ENCODE measurements at regions not wholly inside any gene's neighbourhood (a gene's known extent, or its start where the extent isn't known, plus 50 kb on each side); places are given as distances from the start of the nearest gene placed in this dataset.
A peak's percentile ranks its signal among the peaks of the same experiment; 100 is the strongest.

DNA sequence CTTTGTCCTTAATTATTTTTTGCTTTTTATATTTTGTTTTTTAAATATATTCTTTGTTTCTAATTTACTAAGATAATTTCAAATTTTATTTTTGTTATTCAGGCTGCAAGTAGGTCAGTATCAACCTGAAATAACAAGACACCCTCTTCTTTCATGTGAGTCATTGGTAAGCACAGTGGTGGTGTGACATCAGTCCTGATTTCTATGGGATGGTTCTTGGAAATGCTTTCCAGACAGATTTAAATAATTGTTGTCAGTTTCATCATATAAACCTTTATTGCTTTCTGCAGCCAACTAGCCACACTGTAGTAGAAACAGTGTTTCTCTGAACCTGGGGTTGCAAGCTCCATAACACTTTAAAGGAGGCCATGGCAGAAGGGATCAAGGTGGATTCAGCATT lies 157.5 kb upstream of the C21orf91 start:
- DNase-seq = no peak

DNA sequence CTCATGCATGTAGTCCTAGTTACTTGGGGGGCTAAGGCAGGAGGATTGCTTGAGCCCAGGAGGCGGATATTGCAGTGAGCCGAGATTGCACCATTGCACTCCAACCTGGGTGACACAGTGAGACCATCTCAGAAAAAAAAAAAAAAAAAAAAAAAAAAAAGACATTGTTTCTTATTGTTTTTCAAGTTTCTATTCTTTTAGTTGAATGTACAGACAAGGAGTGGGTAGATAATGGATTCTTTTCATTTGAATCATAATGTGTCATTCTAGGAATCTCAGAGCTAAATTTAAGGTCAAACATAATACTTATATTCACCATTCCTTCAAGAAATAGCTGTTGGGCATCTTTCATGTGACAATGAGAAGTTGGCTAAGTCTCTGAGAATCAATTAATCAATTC lies 157.0 kb upstream of the C21orf91 start:
- no peak for DNase-seq

DNA sequence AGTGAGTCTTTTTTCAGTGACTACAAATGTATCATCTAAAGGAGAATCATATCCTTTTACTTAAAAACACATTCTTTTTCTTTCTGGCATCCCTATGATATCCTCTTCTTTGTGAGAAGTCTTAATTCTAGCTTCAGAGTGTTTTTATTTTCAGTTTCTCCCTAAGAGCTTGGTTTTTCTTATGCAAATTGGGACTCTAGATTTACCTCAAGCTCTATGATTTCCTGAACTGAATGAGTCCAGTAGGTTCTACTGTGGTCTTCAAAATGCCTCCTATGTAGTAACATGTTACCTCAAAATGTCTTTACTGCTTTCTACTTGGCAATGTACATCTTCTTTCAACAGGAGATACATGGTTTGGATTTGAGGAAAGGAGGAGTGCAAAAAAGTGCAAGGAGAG lies 148.2 kb upstream of the C21orf91 start:
- DNase-seq = no peak

DNA sequence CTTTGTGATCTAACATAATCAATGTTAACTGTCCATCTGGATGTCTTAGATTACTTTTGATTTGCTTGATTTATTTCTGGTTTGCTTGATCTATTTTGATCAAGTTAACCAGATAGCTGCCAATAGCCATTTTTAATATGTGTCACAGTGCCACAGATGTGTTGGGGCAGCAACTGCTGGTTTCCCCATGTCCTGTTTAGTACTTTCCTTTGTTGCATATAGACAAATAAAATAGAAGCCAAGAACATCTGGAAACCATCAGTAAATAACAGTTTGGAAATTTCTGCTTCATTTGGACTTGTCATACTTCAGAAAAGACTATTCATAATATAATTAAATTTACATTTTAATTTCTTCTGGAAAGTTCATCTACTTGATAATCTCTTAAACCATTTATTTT lies 145.6 kb upstream of the C21orf91 start:
- DNase-seq = no peak

DNA sequence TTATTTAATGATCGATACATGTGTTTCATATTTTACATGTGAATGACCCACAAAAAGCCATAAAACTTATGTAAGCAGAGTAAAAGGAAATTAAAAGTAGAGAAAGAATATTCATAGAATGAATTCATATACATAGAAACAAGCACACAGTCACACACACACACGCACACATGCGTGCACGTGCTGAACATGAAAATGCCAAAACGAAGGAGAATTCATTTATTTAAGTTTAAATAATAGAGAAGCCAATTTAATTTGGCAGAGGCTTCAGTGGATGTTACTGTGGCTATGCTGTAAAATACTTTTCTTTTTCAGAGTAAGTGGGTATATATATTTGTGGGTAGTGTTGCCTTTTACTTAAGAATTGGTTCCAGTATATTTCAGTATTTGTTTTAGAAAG lies 145.0 kb upstream of the C21orf91 start:
- no peak for DNase-seq

DNA sequence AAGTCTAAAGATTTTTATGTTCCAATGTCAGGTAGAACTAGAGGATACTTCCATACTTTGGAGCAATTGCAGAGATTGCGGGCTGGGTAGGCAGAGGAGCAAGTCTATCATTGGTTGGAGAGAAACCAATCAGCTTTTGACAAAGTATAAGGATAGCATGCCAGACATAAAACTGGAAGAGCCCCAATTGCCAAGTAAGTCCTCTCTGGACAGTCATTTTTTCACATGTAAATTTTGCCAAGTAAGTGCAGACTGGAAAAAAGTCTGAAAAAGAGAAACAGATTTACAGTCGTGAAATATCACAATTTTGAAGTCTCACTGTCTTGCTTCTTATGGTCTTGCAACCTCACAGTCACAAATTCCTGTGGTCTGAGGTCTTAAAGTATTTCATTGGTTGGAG lies 131.4 kb upstream of the C21orf91 start:
- no peak for DNase-seq

DNA sequence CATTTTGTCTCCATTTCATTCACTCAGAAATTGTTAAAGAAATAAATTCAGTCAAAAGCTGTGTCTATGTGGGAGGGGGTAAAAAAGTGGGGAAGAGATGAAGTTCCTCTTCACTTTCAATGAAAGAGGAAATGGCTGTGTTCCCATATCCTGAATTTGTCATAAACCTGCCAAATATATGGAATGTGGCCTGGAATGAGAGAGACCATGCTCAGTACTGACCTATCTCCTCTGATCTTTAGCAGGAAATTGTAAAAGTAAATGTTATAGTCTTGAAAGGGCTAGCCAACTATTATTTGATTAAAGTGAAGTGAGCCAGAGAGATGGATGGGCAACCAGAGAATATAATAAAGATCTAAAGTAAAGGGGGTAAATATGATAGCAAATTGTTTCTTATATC lies 130.3 kb upstream of the C21orf91 start:
- DNase-seq = no peak

DNA sequence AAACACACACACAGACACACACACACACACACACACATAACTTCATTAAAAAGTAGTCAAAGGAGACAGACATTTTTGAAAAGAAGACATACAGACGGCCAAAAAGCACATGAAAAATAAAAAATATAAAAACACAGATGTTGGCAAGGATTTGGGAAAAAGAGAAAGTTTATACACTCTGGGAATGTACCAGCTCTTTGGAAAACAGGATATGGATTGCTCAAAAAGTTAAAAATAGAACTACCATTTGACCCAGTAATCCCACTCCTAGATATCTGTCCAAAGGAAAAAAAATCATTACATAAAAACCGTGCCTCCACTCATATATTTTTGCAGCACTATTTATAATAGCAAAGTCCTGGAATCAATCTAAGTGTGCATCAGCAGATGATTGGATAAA lies 128.4 kb upstream of the C21orf91 start:
- DNase-seq = no peak

DNA sequence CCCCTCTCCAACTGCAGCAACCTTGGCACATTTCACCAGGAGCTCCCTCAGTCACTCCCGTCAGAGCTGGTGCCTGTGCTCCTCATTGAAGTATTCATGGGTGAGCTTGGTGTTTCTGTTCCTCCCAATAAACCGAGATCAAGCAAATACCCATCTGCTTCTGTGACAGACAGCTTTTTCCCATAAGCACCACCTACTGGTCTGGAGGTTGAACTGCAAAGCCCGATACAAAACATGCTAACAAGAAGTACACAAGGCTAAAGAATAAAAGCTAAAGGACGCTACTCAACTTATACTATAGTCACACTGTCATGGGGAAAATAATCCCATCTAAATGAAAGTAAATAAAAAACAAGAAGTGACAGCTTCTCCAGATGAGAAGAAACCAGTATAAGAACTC lies 111.9 kb upstream of the C21orf91 start:
- DNase-seq = no peak

DNA sequence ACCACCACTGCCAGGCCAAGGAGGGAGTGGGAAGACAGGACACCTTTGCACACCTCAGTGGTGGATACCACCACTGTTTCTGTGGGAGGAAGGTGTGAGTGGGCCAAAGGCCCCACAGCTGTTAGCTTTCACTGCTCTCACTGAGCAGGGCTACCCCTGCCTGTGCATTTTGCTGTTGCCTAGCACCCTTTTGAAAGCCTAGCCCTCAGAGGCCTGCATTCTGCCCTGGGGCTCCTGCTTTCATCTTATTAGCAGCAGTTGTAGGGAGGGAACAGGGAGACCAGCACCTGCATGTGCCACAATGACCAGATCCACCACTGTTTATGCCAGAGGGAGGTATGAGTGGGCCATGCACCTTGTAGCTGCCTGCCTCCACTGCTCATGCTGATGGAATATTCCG lies 110.9 kb upstream of the C21orf91 start:
- no peak for DNase-seq

DNA sequence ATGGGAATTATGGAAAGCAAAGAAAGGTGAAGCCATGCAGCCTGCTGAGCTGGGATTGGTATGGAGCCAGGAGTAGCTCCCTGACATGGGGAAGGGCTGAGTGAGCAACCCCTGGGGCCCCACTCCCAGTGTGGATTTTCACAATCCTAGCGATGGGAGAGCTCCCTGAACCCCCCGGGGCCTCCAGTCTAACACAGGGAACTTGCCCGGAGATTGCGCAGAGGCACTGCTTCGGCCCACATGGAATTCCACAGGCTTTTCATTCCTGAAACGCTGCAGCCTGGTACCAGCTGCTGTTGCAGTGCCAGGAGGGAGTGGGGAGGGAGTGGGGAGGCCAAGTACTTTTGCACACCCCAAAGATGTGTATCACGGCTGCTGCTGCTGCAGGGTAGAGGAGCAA lies 110.4 kb upstream of the C21orf91 start:
- no peak for DNase-seq

DNA sequence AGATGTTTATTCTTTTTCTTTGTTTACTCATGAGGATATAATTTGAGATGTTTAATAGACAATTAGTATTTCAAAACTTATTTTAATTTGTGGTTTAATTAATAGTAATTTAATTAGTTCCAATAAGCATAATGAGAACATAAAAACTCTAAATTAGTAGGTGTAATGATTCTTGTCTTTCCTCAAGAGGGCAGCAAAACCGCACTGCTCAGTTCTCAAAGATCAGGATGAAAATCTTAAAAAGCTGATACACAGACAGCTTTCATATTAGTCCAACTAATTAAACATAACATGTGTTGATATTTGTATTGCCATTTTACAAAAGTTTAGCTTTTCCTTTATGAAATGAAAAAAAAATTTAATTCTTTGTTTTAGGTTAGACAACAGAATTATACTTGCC lies 106.7 kb upstream of the C21orf91 start:
- DNase-seq = no peak

DNA sequence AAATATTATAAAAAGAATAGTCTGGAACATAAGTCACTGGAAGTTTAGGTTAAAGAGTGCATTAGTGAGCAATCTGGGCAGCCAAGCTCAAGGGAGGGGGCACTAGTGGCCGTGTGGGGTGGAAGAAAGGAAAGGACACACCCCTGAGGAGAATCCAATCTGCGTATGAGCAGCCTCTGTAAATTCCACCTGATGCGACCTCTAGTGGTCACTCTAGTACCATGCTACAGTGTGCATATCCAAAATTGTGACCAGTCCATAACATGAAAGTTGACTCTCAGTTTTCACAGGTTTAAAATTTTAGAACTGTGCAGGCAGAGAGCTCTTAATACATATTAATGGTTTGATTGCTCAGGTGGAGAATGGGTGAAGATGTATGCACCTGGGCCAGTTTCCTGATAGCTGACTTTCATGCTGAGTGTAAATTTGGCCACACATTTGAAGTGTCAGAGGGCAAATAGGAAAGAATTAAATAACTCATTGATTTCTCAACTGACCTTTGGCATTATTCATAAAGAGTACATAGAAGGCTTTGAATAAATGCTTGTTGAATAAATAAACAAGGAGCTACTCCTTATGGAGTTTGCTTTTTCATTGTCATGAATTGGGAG lies 105.9 kb upstream of the C21orf91 start:
- peak; percentile 3 for DNase-seq

DNA sequence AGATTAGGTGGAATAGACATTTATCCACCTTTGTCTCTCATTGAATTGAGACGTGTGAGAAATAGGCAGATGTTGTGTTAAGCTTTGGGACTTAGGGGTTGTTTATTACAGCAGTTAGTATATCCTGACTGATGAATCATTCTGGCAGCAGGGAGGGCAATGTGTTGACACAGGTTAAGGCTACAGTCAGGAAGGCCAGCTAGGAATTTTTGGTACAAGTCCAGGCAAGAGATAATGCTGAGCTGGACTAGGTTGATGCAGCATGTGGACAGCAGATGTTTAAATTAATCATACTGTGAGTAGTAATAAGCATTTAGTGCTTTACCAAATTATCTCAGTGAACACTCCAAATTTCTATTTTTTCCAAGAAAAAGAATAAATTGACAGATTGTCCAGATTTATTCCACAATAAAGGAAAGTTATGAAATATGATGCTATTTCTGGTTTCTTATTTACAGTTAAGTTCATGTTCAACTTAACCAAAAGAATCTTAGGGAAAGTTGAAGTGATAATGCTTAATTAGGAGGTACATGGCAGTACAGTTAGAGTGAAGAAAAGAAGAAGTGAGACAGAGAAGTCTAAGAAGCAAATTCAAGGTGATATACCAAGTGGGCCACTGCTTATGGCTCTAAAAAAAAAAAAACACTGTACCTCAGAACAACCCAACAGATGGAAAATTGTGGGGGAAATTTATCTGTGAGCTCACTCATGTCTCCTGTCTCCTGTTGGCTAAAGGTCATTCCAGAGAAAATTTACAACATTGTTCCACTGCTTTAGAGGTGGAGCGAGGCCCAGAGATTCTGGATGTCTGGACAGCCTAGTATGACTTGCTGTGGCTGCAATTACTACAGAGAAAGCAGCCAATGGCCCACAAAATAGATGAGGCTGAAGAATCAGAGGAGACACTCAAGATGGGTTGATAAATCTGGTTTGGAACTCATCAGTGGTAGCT lies 102.7 kb upstream of the C21orf91 start:
- no peak for DNase-seq

DNA sequence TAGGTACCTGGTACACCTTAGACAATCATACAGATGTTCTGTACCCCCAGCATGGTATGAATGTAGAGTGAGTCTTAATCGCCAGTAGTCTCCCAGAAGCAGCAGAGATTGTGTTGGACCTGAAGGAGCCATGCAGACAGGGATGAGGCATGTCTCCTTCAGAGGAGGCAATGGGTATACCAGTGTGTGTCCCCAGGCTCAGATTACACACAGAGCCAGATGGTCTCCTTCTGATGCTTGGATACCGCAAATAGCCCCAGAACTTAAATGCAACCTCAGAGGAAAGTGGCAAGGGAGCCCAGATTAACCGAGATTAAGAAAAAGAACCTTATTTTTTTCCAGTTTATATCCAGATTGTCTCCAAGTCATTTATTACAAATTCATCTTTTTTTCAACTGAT lies 96.8 kb upstream of the C21orf91 start:
- DNase-seq = no peak

DNA sequence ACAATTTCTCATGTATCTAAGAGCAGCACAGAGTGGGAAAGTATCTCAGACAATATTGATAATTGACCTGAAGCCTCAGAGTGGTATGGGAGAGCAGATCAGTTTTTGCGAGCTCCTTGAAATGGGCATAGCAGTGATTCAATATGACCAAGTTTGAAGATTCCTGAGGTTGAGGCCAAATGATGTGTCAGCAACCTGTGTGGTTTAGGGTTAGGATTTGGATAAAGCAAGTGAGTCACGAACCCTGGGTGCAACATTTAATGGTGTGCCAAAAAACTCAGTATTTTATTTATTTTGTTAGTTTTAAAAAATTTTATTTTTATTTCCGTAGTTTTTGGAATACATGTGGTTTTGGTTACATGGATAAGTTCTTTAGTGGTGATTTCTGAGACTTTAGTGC lies 92.5 kb upstream of the C21orf91 start:
- DNase-seq = no peak

DNA sequence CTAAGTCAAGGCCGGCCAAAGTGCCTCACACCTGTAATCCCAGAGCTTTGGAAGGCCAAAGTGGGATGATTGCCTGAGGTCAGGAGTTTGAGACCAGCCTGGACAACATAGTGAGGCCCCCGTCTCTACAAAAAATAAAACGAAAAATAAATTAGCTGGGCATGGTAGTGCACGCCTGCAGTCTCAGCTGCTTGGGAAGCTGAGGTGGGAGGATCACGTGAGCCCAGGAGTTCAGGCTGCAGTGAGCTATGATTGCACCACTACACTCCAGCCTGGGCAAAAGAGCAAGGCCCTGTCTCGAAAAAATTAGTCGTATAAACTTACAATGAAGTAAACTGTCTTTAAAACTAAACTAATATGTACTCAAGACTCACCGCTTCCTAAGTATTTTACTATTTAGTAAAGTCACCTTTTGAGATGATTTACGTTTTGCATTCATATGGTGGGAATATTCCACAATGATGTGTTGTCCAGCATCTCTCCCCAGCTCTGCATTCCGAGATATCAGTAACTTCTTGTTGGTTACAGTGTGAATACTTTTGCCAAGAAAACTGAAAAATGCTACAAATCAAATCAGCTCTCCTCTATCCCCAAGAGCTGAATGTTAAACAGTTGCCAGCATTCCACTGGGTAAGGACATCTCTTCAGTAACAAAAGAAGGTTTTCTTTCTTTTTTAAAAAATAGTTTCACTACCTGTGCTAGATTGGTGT lies 84.9 kb upstream of the C21orf91 start:
- DNase-seq = no peak

DNA sequence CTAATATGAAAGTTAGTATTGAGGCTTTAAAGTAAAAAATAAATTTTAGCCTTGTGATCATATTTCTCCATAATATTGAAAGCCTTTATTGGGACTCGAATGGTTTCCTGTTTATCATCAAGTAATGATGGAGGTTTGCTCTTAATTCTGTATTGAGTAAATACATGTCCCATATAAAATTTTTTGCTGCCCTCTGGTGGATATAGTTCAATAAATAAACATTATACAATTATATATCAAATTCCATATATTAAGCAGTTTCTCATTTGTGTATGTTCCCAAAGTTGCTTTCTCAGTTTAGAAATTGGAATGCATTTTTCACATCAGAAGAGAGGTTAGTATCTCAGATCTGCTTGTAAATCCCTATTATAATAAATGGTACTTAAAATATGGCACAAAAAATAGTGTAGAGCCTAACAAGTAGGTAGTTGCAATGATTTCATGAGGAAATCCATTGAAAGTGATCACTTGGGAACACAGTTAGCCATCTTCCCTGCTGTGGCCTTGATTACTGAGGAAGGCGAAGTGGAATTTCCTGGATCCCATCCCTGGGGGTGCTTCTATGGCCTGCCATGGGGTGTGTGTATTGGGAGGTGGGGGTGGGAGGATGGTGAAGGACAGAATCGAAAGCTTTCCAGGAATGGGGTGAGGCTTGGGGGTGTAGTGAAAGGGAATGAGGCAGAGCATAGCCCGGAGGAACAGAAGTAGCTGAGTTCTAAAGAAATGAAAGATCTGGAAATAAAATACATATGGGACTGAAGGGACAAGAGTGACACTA lies 84.1 kb upstream of the C21orf91 start:
- no peak for DNase-seq

DNA sequence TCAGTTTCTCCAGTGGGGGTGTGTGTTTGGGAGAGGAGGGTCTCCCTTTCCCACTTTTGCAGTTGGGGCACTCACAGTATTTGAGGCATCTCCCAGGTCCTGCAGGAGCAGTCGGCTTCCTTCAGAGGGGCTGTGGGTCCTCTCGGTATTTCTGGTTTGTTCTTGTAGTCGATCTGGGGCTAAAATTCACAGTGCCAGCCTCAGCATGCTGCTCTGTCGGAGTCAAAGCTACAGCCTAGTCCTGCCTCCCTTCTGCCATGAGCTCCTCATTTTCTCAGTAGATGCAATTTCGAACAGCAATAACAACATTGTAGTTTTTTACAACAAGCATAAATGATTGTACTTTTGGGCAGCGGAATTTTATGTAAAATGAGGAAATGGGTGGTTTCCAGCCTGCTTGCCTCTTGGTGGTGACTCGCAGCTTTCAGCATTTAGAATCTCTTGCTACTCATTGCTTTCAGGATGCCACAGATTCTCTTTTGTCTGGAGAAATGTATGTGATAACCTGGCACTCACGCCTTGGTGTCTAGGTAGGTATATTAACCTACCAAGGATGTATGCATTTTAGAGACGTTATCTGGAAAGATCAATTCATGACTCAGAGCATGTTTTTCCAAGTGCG lies 82.4 kb upstream of the C21orf91 start:
- no peak for DNase-seq

DNA sequence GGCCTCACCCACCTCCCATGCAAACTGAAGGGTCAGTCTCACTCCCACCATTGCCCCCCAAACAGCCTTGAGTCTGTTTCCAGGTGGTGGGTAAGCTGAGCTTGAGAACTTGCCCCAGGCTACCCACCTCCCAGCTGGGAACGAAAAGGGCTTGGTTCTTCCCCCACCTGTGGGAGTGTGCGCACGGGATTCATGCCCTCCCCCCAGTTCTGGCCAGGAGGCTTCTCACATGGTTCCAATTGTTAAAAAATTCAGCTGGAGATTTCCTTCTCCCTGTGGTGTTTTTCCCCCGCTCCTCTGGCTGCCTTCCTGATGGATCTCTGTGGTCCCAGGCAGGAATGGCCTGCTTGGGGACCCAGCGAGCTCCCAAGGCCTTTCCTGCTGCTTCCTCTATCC lies 81.8 kb upstream of the C21orf91 start:
- DNase-seq = no peak

DNA sequence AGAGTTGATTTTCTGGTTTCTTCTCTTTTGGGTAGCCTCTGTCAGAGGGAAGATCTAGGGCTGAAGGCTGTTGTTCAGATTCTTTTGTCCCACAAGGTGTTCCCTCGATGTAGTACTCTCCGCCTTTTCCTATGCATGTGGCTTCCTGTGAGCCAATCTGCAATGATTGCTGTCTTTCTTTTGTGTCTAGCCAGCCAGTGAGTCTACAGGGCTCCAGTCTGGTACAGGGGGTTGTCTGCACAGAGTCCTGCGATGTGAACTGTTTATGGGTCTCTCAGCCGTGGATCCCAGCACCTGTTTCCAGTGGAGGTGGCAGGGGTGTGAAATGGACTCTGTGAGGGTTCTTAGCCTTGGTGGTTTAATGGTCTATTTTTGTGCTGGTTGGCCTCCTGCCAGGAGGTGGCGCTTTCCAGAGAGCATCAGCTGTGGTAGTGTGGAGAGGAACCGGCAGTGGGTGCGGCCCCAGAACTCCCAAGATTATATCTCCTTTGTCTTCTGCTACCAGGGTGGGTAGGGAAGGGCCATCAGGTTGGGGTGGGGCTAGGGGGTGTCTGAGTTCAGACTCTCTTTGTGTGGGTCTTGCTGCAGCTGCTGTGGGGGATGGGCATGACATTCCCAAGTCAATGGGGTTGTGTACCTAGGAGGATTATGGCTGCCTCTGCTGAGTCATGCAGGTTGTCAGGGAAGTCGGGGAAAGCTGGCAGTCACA lies 81.3 kb upstream of the C21orf91 start:
- DNase-seq = no peak

DNA sequence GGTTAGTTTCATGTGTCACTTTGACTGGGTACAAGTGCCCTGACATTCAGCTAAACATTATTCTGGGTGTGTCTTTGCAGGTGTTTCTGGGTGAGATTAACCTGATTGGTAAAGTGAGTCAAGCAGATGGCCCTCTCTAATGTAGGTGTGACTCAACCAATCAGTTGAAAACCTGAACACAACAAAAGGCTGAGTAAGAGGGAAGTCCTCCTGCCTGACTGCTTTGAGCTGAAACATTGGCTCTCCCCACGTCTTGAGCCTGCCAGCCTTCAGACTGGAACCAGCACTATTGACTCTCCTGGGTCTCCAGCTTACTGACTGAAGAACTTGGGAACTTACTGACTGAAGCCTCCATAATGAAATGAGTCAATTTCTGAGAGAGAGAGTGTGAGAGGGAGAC lies 70.0 kb upstream of the C21orf91 start:
- DNase-seq = no peak

All from NK-92 treated with Interleukin-12 subunit alpha and Interleukin-12 subunit beta, amount 100 ng/mL, for 24 hours (cell line).